ENCODE measurements at regions not wholly inside any gene's neighbourhood (a gene's known extent, or its start where the extent isn't known, plus 50 kb on each side); places are given as distances from the start of the nearest gene placed in this dataset.

DNA sequence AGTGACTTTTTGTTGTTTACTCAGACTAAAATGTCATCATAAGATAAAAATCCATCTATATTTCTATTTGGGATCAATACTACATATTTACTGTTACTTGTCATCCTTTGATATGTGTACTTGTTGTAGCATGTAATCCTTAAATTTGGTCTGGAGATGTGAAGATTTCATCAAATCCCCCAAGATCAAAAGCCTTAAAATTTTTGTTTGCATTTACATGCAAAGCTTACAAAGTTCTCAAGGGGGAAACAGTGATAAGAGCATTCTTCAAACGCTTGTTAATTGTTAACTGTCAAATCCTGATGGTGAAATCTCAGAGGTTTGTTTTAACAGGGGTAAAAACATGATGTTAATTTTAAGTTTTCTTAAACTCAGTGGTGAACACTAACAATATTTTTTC lies 84.9 kb upstream of the SKAP2 start (continued):
- peak; percentile 65 for TF ChIP-seq CHD7 (IDR thresholded peaks at IDR 0.05; ENCODE audit: insufficient replicate concordance, low read length)
